VCaP (cell line): ENCODE measurements at regions not wholly inside any gene's neighbourhood (a gene's known extent, or its start where the extent isn't known, plus 50 kb on each side); places are given as distances from the start of the nearest gene placed in this dataset.

ENCODE experiments used
- H3K27ac ChIP-seq: fragments of 450-650 bp; 2 replicates; pipeline ENCODE4 v1.5.1; 2017
- CTCF ChIP-seq: fragments of 450-650 bp; conservative IDR thresholded peaks from 2 replicates; pipeline ENCODE4 v1.5.1; 2017; ENCODE audit warnings: mild to moderate bottlenecking, moderate library complexity

GRCh38 chr4:186917136-186917535 is 193.5 kb upstream of the FAT1 start:
- TF ChIP-seq CTCF: no peak
- no peak overlapping the region for H3K27ac ChIP-seq

GRCh38 chr4:186918466-186918865 is 194.8 kb upstream of the FAT1 start:
- no peak for TF ChIP-seq CTCF
- no peak overlapping the region for H3K27ac ChIP-seq

GRCh38 chr4:186919340-186919739 is 195.7 kb upstream of the FAT1 start:
- no peak overlapping the region for H3K27ac ChIP-seq
- no peak for TF ChIP-seq CTCF

- H3K27ac ChIP-seq: no peak overlapping the region
- TF ChIP-seq CTCF: no peak
Observed at GRCh38 chr4:186920483-186920882, 196.8 kb upstream of the FAT1 start.

- no peak for TF ChIP-seq CTCF
- no peak overlapping the region for H3K27ac ChIP-seq
Observed at GRCh38 chr4:186920992-186921391, 197.3 kb upstream of the FAT1 start.

GRCh38 chr4:186924723-186925122 is 201.1 kb upstream of the FAT1 start:
- no peak for TF ChIP-seq CTCF
- H3K27ac ChIP-seq: no peak overlapping the region

- H3K27ac ChIP-seq: no peak overlapping the region
- no peak for TF ChIP-seq CTCF
Observed at GRCh38 chr4:186927624-186928023, 204.0 kb upstream of the FAT1 start.

GRCh38 chr4:186930024-186930423 is 206.4 kb upstream of the FAT1 start:
- TF ChIP-seq CTCF: no peak
- no peak overlapping the region for H3K27ac ChIP-seq
